ENCODE measurements at regions not wholly inside any gene's neighbourhood (a gene's known extent, or its start where the extent isn't known, plus 50 kb on each side); places are given as distances from the start of the nearest gene placed in this dataset.

DNA sequence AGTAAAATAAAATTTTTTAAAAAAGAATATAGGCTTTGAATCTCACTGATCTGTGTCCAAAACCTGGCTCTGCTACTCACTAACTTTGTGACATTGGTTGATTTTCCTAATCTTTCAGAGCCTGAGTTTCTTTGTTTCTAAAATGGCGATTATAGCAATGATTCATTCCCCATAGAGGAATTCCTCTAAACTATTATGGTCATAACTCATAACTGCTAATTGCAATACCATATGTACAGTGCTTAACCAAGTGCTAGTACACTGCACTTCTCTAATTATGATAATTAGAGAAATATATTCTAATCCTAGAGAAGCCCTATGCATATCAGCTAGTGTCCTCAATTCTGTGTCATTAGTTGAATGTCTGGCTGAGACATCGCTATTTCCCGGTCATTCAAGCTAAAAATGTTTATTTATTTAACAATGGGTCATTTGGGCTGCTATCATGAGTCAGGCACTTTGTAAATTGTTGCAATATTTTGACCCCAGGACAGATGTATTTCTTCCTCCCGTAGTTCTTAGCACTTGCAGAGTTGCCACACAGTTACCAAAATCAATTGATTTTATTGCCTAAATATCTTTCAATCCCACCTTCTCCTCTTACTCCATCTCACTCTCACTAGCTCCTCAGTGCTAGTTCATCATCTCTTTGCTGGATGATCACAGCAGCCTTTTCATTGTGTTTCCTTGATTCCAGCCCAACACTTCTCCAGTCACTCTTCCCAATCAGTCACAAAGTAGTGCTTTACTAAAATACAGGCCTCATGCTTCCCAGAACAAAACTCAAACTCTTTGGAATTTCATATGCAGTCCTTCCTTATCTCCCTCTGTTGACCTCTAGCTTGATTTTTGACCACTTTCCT is 200.9 kb upstream of the PAPPA start:
- H3K79me2 ChIP-seq (ENCODE audit: low read length), result no peaks in the 10 kb centered on the region
- no peak for DNase-seq
- H4K20me1 ChIP-seq (ENCODE audit: insufficient read depth, low read length), result no peaks in the 10 kb centered on the region
- TF ChIP-seq EZH2phosphoT487 (IDR thresholded peaks at IDR 0.05; ENCODE audit: low read length) (no peak), CTCF (IDR thresholded peaks at IDR 0.05; ENCODE audit: low read length) (no peak), EZH2 (optimal IDR thresholded peaks at IDR 0.05; ENCODE audit: low read depth, low read length) (no peak)
- H3K9ac ChIP-seq (ENCODE audit: low read length), result no peak overlapping the region
- no peaks in the 10 kb centered on the region for H3K27me3 ChIP-seq (replicated peaks; ENCODE audit: insufficient read depth, low read length)
- H3K4me2 ChIP-seq (ENCODE audit: low read depth, low read length), result no peak overlapping the region
- H3K9me2 ChIP-seq (replicated peaks; ENCODE audit: insufficient read depth, low read length), result no peaks in the 10 kb centered on the region
- no peak overlapping the region for H3K27ac ChIP-seq (ENCODE audit: low read length)
- H2AFZ ChIP-seq (ENCODE audit: low read length), result no peak overlapping the region
- no peaks in the 10 kb centered on the region for H3K9me3 ChIP-seq (replicated peaks; ENCODE audit: insufficient read depth, low read length)
- no peaks in the 10 kb centered on the region for H3F3A ChIP-seq (ENCODE audit: insufficient read depth, low read length)
- no peak overlapping the region for H3K4me3 ChIP-seq (ENCODE audit: low read length)
- no peaks in the 10 kb centered on the region for H3K4me1 ChIP-seq (ENCODE audit: low read length)
- H3K36me3 ChIP-seq (replicated peaks; ENCODE audit: insufficient read depth, low read length), result no peaks in the 10 kb centered on the region

DNA sequence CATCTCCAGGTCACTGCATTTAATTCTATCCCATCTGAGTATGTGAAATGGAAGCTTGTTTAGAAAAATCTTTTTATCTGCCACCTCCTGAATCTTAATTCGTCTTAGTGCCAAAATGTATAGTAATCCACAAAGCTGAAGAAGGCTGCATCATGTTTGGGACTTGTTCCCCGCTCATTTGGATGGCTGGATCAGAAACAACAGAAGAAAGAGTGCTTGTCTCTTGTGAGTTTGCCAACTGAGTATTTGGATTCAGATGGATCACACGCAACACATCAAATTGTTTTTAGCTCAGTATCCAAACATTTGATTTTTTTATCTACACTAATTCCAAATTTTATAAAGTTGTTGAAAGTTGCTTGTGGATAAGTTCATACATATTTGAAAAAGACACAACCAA is 197.2 kb upstream of the PAPPA start:
- no peak overlapping the region for H3K4me2 ChIP-seq (ENCODE audit: low read depth, low read length)
- H3K9ac ChIP-seq (ENCODE audit: low read length), result no peak overlapping the region
- no peaks in the 10 kb centered on the region for H3K27me3 ChIP-seq (replicated peaks; ENCODE audit: insufficient read depth, low read length)
- no peak overlapping the region for H3K4me3 ChIP-seq (ENCODE audit: low read length)
- no peaks in the 10 kb centered on the region for H3K36me3 ChIP-seq (replicated peaks; ENCODE audit: insufficient read depth, low read length)
- no peaks in the 10 kb centered on the region for H3F3A ChIP-seq (ENCODE audit: insufficient read depth, low read length)
- DNase-seq, result no peak
- no peaks in the 10 kb centered on the region for H3K79me2 ChIP-seq (ENCODE audit: low read length)
- TF ChIP-seq EZH2phosphoT487 (IDR thresholded peaks at IDR 0.05; ENCODE audit: low read length) (no peak), CTCF (IDR thresholded peaks at IDR 0.05; ENCODE audit: low read length) (no peak), EZH2 (optimal IDR thresholded peaks at IDR 0.05; ENCODE audit: low read depth, low read length) (no peak)
- no peak overlapping the region for H3K27ac ChIP-seq (ENCODE audit: low read length)
- H3K9me2 ChIP-seq (replicated peaks; ENCODE audit: insufficient read depth, low read length), result no peaks in the 10 kb centered on the region
- H4K20me1 ChIP-seq (ENCODE audit: insufficient read depth, low read length), result no peaks in the 10 kb centered on the region
- no peak overlapping the region for H2AFZ ChIP-seq (ENCODE audit: low read length)
- H3K9me3 ChIP-seq (replicated peaks; ENCODE audit: insufficient read depth, low read length), result no peaks in the 10 kb centered on the region
- H3K4me1 ChIP-seq (ENCODE audit: low read length), result no peaks in the 10 kb centered on the region

DNA sequence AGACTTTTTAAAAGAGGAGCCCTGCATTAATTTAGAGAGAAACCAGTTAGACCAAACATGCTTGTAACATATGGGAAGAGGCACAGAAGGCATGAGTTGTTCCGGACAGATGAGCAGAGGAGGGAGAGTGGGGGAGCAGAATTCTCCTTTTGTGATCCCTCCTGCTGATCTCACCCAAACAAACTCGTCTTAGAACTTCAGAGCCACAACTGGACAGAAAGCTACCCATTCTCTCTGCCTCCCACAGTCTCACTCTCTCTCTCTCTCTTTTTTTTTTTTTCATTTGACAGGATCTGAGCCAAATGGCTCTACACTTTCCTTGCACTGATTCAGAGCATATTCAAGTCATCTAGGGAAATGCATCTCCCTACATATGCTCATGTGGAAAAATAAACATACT is 196.0 kb upstream of the PAPPA start:
- Histone ChIP-seq H4K20me1 (ENCODE audit: insufficient read depth, low read length) (no peaks in the 10 kb centered on the region), H3K9me2 (replicated peaks; ENCODE audit: insufficient read depth, low read length) (no peaks in the 10 kb centered on the region), H3K4me3 (ENCODE audit: low read length) (no peak overlapping the region), H3F3A (ENCODE audit: insufficient read depth, low read length) (no peaks in the 10 kb centered on the region), H3K27me3 (replicated peaks; ENCODE audit: insufficient read depth, low read length) (no peaks in the 10 kb centered on the region), H3K9ac (ENCODE audit: low read length) (no peak overlapping the region), H3K36me3 (replicated peaks; ENCODE audit: insufficient read depth, low read length) (no peaks in the 10 kb centered on the region), H3K9me3 (replicated peaks; ENCODE audit: insufficient read depth, low read length) (no peaks in the 10 kb centered on the region), H3K27ac (ENCODE audit: low read length) (no peak overlapping the region), H3K4me2 (ENCODE audit: low read depth, low read length) (no peak overlapping the region), H3K79me2 (ENCODE audit: low read length) (no peaks in the 10 kb centered on the region), H2AFZ (ENCODE audit: low read length) (no peak overlapping the region), H3K4me1 (ENCODE audit: low read length) (no peaks in the 10 kb centered on the region)
- no peak for TF ChIP-seq EZH2 (optimal IDR thresholded peaks at IDR 0.05; ENCODE audit: low read depth, low read length)
- TF ChIP-seq EZH2phosphoT487 (IDR thresholded peaks at IDR 0.05; ENCODE audit: low read length), result no peak
- TF ChIP-seq CTCF (IDR thresholded peaks at IDR 0.05; ENCODE audit: low read length), result no peak
- no peak for DNase-seq
